ENCODE measurements at regions not wholly inside any gene's neighbourhood (a gene's known extent, or its start where the extent isn't known, plus 50 kb on each side); places are given as distances from the start of the nearest gene placed in this dataset.

DNA sequence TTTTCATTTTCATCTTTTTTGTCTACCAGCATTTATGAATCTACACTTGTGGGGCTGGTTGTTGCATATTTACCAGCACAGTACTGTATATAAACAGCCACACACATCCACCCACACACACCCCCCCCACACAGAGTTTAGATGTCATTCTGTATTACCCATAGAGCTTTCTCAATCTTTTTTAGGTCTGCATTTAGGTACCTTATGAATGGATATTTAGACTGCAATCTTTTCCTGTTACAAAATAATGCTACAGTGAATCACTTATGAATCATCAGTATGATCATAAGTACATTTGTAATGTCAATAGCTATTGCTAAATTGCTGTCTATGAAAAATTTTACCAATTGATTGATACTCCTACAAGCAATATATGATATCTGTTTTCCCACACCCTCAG lies 67.3 kb upstream of the STK38L start:
- no peak for DNase-seq
- intact Hi-C loops (cut with DNase I; ENCODE audit: low total_unique reads) = no loop called here
- Histone ChIP-seq H3K4me3 (no peak overlapping the region), H3K36me3 (ENCODE audit: low read depth, missing control alignments) (no peaks in the 10 kb centered on the region), H3K27me3 (no peaks in the 10 kb centered on the region), H3K4me1 (no peaks in the 10 kb centered on the region), H3K27ac (no peak overlapping the region), H3K9me3 (no peaks in the 10 kb centered on the region)
- TF ChIP-seq, protein P1, sequence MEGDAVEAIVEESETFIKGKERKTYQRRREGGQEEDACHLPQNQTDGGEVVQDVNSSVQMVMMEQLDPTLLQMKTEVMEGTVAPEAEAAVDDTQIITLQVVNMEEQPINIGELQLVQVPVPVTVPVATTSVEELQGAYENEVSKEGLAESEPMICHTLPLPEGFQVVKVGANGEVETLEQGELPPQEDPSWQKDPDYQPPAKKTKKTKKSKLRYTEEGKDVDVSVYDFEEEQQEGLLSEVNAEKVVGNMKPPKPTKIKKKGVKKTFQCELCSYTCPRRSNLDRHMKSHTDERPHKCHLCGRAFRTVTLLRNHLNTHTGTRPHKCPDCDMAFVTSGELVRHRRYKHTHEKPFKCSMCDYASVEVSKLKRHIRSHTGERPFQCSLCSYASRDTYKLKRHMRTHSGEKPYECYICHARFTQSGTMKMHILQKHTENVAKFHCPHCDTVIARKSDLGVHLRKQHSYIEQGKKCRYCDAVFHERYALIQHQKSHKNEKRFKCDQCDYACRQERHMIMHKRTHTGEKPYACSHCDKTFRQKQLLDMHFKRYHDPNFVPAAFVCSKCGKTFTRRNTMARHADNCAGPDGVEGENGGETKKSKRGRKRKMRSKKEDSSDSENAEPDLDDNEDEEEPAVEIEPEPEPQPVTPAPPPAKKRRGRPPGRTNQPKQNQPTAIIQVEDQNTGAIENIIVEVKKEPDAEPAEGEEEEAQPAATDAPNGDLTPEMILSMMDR (IDR thresholded peaks at IDR 0.05) = no peak
- TF ChIP-seq POLR2A (IDR thresholded peaks at IDR 0.05) = no peak

DNA sequence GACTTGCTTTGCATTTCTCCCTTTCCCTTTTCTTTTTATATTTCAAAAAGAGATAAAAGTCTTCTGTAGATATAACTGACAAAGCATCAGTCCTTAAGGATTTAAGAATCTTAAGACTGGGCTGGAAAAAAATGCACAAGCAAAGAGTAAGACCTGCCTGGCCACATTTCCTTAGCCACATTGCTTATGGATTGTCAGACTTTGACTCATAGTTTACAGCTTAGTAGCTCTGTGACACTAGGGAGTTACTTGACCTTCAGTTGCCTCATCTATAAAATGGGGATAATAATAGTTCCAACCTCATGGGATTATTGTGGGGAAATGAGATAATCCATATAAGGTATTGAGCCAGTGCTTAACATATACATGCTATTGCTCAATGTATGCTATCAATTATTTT lies 66.4 kb upstream of the STK38L start:
- Histone ChIP-seq H3K4me3 (no peak overlapping the region), H3K4me1 (no peaks in the 10 kb centered on the region), H3K9me3 (no peaks in the 10 kb centered on the region), H3K27ac (no peak overlapping the region), H3K27me3 (no peaks in the 10 kb centered on the region), H3K36me3 (ENCODE audit: low read depth, missing control alignments) (no peaks in the 10 kb centered on the region)
- intact Hi-C loops (cut with DNase I; ENCODE audit: low total_unique reads) = no loop called here
- DNase-seq = no peak
- no peak for TF ChIP-seq POLR2A (IDR thresholded peaks at IDR 0.05)
- TF ChIP-seq, protein P1 (IDR thresholded peaks at IDR 0.05) = no peak

DNA sequence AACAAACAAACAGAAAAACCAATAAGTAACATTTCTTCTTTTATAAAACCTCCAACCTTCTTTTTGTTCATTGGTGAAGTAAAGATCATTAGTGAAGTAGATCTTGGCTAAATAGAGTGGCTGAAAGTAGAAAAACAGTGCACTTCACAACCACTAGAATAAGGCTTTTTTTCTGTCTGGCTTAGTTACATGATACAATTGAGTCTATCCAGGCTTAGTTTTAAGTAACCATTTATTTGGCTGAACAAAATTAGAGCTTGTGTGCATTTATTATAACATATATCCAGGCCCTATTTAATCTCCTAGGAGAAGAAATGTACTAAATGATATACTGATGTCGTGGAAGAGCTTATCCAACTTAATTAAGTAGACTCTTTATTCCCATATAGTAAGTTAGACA lies 65.8 kb upstream of the STK38L start:
- WGBS, 2 donors = 79 to 89% methylated on average over 1 of the region's 1 CpG
- no peak overlapping the region for H3K27ac ChIP-seq
- TF ChIP-seq, protein P1 (IDR thresholded peaks at IDR 0.05) = no peak
- no peak for TF ChIP-seq POLR2A (IDR thresholded peaks at IDR 0.05)

DNA sequence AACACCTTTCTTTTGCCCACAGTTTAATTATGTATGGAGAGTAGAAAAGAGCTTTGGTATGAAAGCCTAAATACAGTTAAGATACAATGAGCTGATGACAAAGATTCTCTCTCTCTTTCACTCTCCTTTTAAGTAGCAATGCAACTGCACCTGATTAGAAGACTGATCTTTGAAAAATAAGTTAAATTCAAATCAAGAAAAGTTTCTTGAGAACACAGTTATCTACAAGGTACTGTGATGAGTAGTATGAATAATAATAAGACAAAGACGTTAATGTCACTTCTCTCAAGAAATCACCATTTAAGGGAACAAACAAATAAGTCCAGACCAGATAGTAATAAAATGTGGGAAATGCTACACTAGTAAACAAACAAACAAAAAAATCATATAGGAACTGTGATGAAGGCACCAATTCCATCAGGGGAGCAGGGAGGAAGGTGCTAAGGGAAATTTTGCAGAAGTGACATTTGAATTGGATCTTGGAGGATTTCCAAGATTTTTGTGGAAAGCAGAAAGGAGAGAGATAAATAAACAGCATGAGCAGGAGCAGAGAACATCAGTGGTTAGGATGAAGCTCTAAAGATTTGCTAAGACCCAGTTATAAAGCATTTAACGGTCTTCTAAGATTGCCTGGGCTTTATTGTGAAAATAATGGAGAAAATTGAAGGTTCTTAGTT lies 65.2 kb upstream of the STK38L start:
- no peak overlapping the region for H3K27ac ChIP-seq
- H3K9me3 ChIP-seq = no peaks in the 10 kb centered on the region
- H3K4me1 ChIP-seq = no peaks in the 10 kb centered on the region
- H3K27me3 ChIP-seq = no peaks in the 10 kb centered on the region
- intact Hi-C loops (cut with DNase I; ENCODE audit: low total_unique reads) = no loop called here
- TF ChIP-seq, protein P1 (IDR thresholded peaks at IDR 0.05) = no peak
- no peak for TF ChIP-seq POLR2A (IDR thresholded peaks at IDR 0.05)
- no peak for DNase-seq
- WGBS, 2 donors = 71 to 89% methylated on average over 2 of the region's 2 CpGs
- H3K4me3 ChIP-seq = no peak overlapping the region
- no peaks in the 10 kb centered on the region for H3K36me3 ChIP-seq (ENCODE audit: low read depth, missing control alignments)

More for the DNA sequence above, 65.8 kb upstream of the STK38L start:
- no peaks in the 10 kb centered on the region for H3K27me3 ChIP-seq
- H3K36me3 ChIP-seq (ENCODE audit: low read depth, missing control alignments) = no peaks in the 10 kb centered on the region
- H3K4me1 ChIP-seq = no peaks in the 10 kb centered on the region
- no peak overlapping the region for H3K4me3 ChIP-seq
- DNase-seq = no peak
- intact Hi-C loops (cut with DNase I; ENCODE audit: low total_unique reads) = no loop called here
- no peaks in the 10 kb centered on the region for H3K9me3 ChIP-seq
